NCI-H1048 (cell line): ENCODE measurements at regions not wholly inside any gene's neighbourhood (a gene's known extent, or its start where the extent isn't known, plus 50 kb on each side); places are given as distances from the start of the nearest gene placed in this dataset.
"Not testable (repeated sequence)": the region's sequence is repeated elsewhere in the genome, so short reads cannot be mapped to it uniquely, and the experiment has no call there.

Experiments used
- DNase-seq: peaks from one replicate; lab custom pipeline; 2025; lab: John Stamatoyannopoulos, UW

- DNase-seq: no peak
Measured at GRCh38 chr11:87460842-87461637, 423.3 kb downstream of the TMEM135 start.

- no peak for DNase-seq
Measured at GRCh38 chr11:87460279-87460678, 422.5 kb downstream of the TMEM135 start.

GRCh38 chr11:87459351-87459750, 421.6 kb downstream of the TMEM135 start:
- no peak for DNase-seq

- no peak for DNase-seq
Measured at GRCh38 chr11:87456499-87456898, 418.8 kb downstream of the TMEM135 start.

GRCh38 chr11:87455180-87455579, 417.4 kb downstream of the TMEM135 start:
- DNase-seq: no peak

- DNase-seq: no peak
Measured at GRCh38 chr11:87454241-87454640, 416.5 kb downstream of the TMEM135 start.

- no peak for DNase-seq
Measured at GRCh38 chr11:87453531-87454089, 415.9 kb downstream of the TMEM135 start.

GRCh38 chr11:87452025-87452424, 414.3 kb downstream of the TMEM135 start:
- DNase-seq: not testable (repeated sequence)

GRCh38 chr11:87451395-87451794, 413.7 kb downstream of the TMEM135 start:
- no peak for DNase-seq

- DNase-seq: no peak
Measured at GRCh38 chr11:87447606-87448005, 409.9 kb downstream of the TMEM135 start.

GRCh38 chr11:87444993-87445392, 407.3 kb downstream of the TMEM135 start:
- no peak for DNase-seq

GRCh38 chr11:87443707-87444106, 406.0 kb downstream of the TMEM135 start:
- DNase-seq: no peak

- no peak for DNase-seq
Measured at GRCh38 chr11:87440076-87440770, 402.5 kb downstream of the TMEM135 start.

- DNase-seq: no peak
Measured at GRCh38 chr11:87438416-87438815, 400.7 kb downstream of the TMEM135 start.

- no peak for DNase-seq
Measured at GRCh38 chr11:87437844-87438223, 400.1 kb downstream of the TMEM135 start.

GRCh38 chr11:87437133-87437843, 399.6 kb downstream of the TMEM135 start:
- no peak for DNase-seq

- no peak for DNase-seq
Measured at GRCh38 chr11:87432022-87432421, 394.3 kb downstream of the TMEM135 start.

GRCh38 chr11:87431392-87431791, 393.7 kb downstream of the TMEM135 start:
- no peak for DNase-seq

GRCh38 chr11:87430821-87431220, 393.1 kb downstream of the TMEM135 start:
- no peak for DNase-seq

GRCh38 chr11:87429996-87430395, 392.3 kb downstream of the TMEM135 start:
- DNase-seq: no peak

GRCh38 chr11:87428266-87428665, 390.5 kb downstream of the TMEM135 start:
- DNase-seq: no peak

- no peak for DNase-seq
Measured at GRCh38 chr11:87425943-87426342, 388.2 kb downstream of the TMEM135 start.

- no peak for DNase-seq
Measured at GRCh38 chr11:87425391-87425790, 387.7 kb downstream of the TMEM135 start.
